BJ (cell line): ENCODE measurements at regions not wholly inside any gene's neighbourhood (a gene's known extent, or its start where the extent isn't known, plus 50 kb on each side); places are given as distances from the start of the nearest gene placed in this dataset.

ENCODE experiments used
- CTCF ChIA-PET: fragments of 350-600 bp; formaldehyde crosslinking; extraction: SDS; loops from one replicate; lab custom pipeline; 2021; ENCODE audit warnings: antibody characterized with exemption, inconsistent platforms; lab: Yijun Ruan, JAX
- POLR2A ChIA-PET: fragments of 300-600 bp; sonication (Branson Sonifier 250); formaldehyde crosslinking; extraction: SDS; loops from one replicate; lab custom pipeline; 2021; ENCODE audit warnings: antibody characterized with exemption; lab: Charles Lee
- DNase-seq: peaks from one replicate; pipeline ENCODE4 v3.0.0-alpha.2; 2011; ENCODE audit warnings: low read depth
- H3K27me3 ChIP-seq: 2 replicates; pipeline ENCODE4 v1.6.0; 2011; ENCODE audit warnings: low read length; ENCODE audit not compliant: control insufficient read depth, insufficient read depth
- H3K36me3 ChIP-seq: 2 replicates; pipeline ENCODE4 v1.5.1; 2011; ENCODE audit warnings: low read length; ENCODE audit not compliant: control insufficient read depth, insufficient read depth
- H3K4me3 ChIP-seq: 2 replicates; pipeline ENCODE4 v1.5.1; 2011; ENCODE audit warnings: low read depth, mild to moderate bottlenecking, control low read depth, low read length
- TF ChIP-seq, protein P1 (sequence below): IDR thresholded peaks from 2 replicates; pipeline ENCODE4 v1.5.1; 2011; ENCODE audit warnings: low read depth, mild to moderate bottlenecking, control low read depth, inconsistent platforms, low read length, moderate library complexity; ENCODE audit not compliant: insufficient read depth

- CTCF ChIA-PET: no interaction called here
- Histone ChIP-seq H3K36me3 (no peaks in the 10 kb centered on the region), H3K27me3 (peaks cover 2% of the 10 kb centered on the region), H3K4me3 (no peak overlapping the region)
- POLR2A ChIA-PET: no interaction called here
- no peak for DNase-seq
- TF ChIP-seq, protein P1, sequence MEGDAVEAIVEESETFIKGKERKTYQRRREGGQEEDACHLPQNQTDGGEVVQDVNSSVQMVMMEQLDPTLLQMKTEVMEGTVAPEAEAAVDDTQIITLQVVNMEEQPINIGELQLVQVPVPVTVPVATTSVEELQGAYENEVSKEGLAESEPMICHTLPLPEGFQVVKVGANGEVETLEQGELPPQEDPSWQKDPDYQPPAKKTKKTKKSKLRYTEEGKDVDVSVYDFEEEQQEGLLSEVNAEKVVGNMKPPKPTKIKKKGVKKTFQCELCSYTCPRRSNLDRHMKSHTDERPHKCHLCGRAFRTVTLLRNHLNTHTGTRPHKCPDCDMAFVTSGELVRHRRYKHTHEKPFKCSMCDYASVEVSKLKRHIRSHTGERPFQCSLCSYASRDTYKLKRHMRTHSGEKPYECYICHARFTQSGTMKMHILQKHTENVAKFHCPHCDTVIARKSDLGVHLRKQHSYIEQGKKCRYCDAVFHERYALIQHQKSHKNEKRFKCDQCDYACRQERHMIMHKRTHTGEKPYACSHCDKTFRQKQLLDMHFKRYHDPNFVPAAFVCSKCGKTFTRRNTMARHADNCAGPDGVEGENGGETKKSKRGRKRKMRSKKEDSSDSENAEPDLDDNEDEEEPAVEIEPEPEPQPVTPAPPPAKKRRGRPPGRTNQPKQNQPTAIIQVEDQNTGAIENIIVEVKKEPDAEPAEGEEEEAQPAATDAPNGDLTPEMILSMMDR: no peak
Measured at GRCh38 chr20:4335722-4336121, 86.6 kb upstream of the ADRA1D start.

- Histone ChIP-seq H3K4me3 (no peak overlapping the region), H3K36me3 (no peaks in the 10 kb centered on the region), H3K27me3 (peaks cover 2% of the 10 kb centered on the region; the same call in 1 of the 2 replicates)
- DNase-seq: no peak
- TF ChIP-seq, protein P1: no peak
- ChIA-PET CTCF (interaction anchor here (0.5 kb wide), 1 partner anchor 129 kb away, joined by 4 read pairs; no protein-coding TSS in a partner anchor), POLR2A (no interaction called here)
Measured at GRCh38 chr20:4332121-4332860, 83.2 kb upstream of the ADRA1D start.

GRCh38 chr20:4330011-4330410, 80.9 kb upstream of the ADRA1D start:
- TF ChIP-seq, protein P1: no peak
- ChIA-PET CTCF (interaction anchor here (0.6 to 2.3 kb wide), 3 partner anchors 12 to 397 kb away, joined by 3 to 9 read pairs (median 4); no protein-coding TSS in a partner anchor), POLR2A (no interaction called here)
- Histone ChIP-seq H3K36me3 (no peaks in the 10 kb centered on the region), H3K4me3 (no peak overlapping the region), H3K27me3 (peaks cover 2% of the 10 kb centered on the region; the same call in 1 of the 2 replicates)
- DNase-seq: no peak

GRCh38 chr20:4329232-4329631, 80.1 kb upstream of the ADRA1D start:
- TF ChIP-seq, protein P1: no peak
- H3K36me3 ChIP-seq: no peaks in the 10 kb centered on the region
- no peak overlapping the region for H3K4me3 ChIP-seq
- H3K27me3 ChIP-seq: peaks cover 2% of the 10 kb centered on the region; the same call in 1 of the 2 replicates
- DNase-seq: no peak
- ChIA-PET POLR2A (no interaction called here), CTCF (interaction anchor here (2.0 to 2.3 kb wide), 2 partner anchors 11 to 46 kb away, joined by 4 to 9 read pairs; no protein-coding TSS in a partner anchor)

DNA sequence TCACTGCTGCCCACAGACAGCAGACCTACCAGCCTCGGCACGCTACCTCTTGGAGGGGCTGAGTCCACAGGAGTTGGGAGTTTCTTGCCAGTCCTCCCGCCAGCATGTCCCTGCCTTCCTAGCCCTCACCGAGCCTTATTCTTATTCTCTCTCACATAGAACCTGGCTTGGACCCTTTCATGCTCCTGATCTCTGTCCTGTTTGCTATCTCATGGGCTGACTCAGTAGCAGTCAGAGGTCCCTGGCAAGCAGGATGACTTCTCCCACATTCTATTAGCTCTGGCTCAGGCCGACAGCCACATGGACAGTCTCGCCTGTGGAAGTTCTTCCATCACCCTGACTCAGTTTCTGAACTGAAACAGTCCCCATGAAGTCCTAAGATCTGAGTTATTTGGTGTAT, 79.5 kb upstream of the ADRA1D start:
- POLR2A ChIA-PET: no interaction called here
- no peaks in the 10 kb centered on the region for H3K36me3 ChIP-seq
- H3K27me3 ChIP-seq: peaks cover 2% of the 10 kb centered on the region; the same call in 1 of the 2 replicates
- DNase-seq: no peak
- TF ChIP-seq, protein P1: no peak
- CTCF ChIA-PET: interaction anchor here (2.3 kb wide), 1 partner anchor 10 kb away, joined by 9 read pairs; no protein-coding TSS in a partner anchor
- H3K4me3 ChIP-seq: no peak overlapping the region
